ENCODE measurements at regions not wholly inside any gene's neighbourhood (a gene's known extent, or its start where the extent isn't known, plus 50 kb on each side); places are given as distances from the start of the nearest gene placed in this dataset.
"Not testable (repeated sequence)": the region's sequence is repeated elsewhere in the genome, so short reads cannot be mapped to it uniquely, and the experiment has no call there.

DNA sequence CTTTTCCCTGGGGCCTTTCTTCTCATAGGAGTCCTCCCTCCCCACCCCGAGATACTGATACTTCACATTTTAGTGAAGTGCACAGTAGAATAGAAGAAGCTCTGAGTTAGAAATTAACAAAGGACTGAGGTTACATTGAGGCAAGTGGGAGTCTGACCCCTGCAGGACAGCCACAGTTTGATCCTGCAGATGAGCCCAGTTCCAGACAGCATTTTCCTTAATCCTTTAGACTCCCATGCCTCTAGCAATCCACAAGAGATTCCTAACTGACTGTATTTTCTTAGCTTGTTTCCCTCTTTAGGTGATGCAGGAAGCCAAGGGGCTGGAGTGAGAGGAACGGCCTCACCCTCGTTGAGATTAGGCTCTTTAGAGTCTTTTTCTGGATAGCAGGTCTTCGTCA, 204.0 kb downstream of the CYRIA start:
- no peak for DNase-seq (ENCODE audit: low read depth in 3 of 3)

DNA sequence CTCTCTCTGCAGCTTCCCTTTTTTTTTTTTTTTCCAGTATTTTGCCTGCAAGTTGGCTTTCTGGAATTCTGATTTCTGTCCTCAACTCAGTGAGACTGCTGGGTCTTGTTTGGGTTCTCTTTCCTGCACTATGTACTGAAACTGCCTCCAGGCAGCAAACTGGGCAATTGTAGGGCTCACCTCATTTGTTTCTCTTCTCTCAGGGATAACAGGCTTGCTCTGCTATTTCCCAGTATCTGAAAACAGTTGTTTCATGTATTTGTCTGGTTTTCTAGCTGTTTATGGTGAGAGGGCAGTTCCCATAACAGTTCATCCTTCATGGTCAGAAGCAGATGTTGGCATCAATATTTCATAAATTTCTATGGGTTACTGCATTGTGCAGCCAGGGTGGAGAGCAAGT, 206.0 kb downstream of the CYRIA start:
- DNase-seq (ENCODE audit: low read depth in 3 of 3): no peak

DNA sequence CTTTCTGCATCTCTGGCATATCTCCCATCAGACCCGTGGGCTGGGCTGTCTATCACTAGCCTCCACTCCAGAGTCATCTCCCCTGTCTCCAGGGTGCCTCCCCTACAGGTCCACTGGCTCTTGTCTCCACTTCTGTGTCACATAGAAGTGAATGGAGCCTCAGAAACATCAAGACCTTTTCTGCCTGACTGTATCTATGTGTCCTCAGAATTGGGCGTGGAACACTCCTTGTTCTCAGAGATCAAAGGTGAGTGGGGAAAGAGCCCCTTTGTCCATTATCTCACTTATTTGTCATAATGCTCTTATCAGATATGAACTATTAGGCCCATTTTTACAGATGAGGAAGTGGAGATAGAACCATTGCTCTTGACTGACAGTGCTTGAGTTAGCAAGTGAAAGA, 211.0 kb downstream of the CYRIA start:
- DNase-seq (ENCODE audit: low read depth in 3 of 3): no peak

DNA sequence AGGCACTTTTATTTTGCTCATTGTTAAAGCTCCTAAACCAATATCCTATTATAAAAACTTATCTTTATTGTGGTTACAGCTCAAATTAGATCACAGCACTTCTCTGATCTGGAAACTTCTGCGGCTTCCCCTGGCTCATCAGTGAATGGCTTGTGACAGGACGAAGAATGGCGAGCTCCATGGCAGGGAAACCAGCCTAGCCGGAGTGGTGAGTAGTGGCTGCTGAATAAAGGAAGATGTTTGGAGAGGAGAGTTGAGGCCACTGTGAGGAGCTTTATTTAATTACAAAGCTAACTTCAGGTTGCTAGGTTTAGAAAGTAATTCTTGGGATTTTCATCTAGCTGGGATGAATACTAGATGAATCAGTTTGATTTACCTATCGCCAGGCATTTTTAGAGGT, 213.5 kb downstream of the CYRIA start:
- no peak for DNase-seq (ENCODE audit: low read depth in 3 of 3)

DNA sequence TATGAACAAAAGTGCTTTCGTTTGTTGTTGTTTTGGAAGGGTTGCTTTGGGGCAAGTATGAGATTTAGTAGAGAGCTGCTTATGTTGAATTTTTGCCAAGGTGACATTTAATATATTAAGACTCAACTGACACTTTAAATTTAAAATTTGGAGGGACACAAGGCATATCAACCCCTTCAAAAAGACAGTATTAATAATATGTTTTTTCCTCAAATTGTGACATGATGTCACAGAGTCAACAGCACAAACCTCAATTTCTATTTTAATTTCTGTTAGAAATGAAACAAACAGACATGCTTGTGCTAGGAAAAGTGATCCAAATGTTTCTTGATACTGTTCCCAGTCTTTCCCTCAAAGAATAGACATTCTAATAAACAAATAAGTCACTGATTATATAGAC, 218.9 kb downstream of the CYRIA start:
- DNase-seq (ENCODE audit: low read depth in 3 of 3): no peak

DNA sequence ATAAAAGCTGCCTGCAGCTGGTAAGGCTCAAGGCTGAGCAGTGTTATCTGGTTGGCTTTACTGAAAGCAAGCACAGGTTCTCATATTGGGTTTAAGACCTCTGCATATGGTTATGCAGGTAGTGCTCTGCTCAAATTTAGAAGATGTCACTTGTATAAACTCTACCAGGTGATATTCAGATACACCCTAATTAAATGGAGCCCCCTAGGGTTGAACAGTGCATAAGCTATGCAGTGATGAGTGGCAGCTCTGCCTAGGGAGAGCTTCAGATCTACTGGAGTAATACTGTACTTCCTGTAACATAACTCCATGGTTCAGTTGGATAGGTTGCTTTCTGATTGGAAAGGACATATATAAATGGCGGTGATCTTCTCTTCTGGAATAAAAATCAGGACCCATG, 222.7 kb downstream of the CYRIA start:
- DNase-seq (ENCODE audit: low read depth in 3 of 3): no peak

DNA sequence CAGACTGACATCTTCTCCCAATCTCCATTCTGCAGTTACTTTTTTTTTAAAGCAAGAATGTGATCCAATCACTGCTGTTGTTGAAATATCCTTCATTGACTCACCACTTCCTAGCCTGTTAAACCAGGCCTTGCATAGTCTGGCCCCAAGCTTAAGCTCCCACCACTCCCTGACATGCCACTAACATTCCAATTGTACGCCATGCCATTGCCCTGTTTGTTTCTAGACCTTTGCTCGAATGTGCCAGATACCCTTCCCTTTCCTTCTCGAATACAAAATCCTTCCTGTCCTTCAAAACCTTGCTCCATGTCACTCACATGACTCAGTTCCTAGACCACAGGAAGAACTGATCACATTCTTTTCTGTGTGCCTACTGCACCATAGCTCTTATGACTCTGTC, 224.2 kb downstream of the CYRIA start:
- no peak for DNase-seq (ENCODE audit: low read depth in 3 of 3)

DNA sequence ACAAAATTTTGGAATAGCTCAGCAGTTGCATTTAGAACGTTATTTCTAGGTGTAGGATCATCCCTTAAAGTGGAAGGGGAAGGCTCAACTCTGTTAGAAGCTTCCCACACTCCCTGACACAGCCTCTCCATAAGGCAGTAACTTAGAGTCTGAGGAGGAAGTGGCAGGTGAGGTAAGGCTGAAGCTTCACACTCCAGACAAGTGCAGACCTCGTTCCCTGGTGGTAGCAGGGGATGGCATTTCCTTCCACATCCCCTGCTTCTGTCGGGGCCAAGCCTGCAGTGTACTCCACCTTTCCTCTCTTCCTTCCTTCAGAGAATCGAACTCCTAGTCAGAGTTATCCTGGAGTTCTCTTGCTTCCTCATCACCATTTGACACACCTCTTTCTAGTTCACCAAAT, 224.7 kb downstream of the CYRIA start:
- no peak for DNase-seq (ENCODE audit: low read depth in 3 of 3)

DNA sequence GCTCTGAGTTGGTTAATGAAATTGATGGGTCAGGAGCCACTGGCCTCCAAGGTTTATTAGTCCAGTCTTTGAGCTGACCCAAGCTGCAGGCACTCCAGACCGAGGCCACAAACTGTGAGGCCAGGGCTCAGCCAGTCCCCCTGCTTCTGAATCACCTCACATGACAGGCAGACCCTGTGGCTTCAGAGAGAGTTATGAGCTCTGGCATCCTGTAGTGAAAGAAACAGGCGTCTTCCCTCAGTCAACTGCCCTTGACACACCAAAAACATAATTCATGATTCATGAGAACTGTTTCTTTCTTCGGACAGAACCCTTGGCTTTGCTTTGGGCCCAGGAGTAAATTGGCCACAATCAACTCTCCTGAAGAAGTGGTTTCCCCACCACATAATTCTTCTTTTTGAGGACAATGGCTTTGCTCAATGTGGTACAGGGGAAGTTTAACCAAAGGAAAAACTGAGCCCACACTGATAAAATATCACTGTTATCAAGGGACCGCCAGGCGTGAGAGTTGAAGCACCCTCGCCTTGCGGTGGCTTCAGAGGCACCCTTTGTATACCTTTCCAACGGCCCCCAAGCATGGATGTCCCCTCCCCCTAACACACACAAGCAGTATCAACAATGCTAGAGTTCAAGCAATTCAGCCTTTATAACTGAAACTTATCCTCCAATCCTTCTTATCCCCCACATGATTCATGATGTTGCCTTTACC, 226.9 kb downstream of the CYRIA start:
- DNase-seq (ENCODE audit: low read depth in 3 of 3): no peak

DNA sequence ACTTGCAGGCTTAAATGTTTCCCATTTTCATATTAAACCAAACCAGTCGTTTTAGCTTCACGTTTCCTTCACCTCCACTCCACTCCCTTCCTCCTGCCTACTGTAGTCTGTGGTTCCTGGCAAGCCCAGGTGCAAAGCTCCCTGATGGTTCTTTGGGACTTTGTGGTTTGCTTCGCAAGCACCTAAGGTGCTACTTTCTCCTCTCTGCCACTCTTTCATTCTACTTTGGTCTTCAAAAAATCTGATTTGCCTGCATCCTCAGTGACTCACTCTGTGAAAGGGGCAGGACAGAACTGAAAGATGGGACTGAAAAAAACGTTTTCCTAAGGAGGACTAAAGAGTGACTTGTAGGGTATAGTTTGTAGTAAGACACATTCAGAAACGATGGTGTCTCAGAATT, 228.4 kb downstream of the CYRIA start:
- no peak for DNase-seq (ENCODE audit: low read depth in 3 of 3)

DNA sequence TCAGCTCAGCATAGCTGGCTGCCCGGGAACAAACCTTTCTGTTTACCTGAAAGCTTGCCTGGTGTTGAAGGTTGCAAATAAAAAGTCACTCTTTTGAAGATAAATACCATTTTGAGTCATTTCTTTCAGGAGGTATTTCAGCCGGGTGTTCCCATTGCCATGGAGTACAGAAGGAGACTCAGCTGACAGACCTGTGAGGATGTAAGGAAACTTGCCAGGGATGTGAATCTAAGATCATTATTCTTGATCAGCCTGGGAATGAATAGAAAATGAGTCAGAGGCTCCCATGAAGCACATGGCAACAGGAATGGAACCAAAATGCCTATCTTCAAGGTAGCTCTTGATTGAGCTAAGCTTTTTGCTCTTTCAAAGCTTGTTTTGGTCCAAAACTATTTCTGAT, 231.2 kb downstream of the CYRIA start:
- DNase-seq (ENCODE audit: low read depth in 3 of 3): no peak

DNA sequence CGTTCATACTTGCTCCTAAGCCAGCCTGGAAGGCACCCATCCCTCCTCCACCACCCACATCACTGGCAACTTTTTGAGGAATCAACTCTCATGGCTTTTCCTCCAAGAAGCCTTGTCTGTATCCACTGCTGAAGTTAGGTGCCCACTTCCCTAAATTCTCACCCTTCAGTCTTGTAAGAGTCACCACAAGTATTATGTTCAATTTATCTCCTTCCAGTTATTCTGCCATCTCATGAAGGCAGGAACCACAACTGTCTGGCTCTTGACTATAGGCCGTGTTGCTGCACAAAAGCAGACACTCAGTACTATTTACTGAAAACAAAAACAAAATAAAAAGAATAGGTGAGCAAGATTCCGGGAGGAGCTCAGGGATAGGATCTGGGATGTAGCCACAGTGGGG, 234.8 kb downstream of the CYRIA start:
- no peak for DNase-seq (ENCODE audit: low read depth in 3 of 3)

DNA sequence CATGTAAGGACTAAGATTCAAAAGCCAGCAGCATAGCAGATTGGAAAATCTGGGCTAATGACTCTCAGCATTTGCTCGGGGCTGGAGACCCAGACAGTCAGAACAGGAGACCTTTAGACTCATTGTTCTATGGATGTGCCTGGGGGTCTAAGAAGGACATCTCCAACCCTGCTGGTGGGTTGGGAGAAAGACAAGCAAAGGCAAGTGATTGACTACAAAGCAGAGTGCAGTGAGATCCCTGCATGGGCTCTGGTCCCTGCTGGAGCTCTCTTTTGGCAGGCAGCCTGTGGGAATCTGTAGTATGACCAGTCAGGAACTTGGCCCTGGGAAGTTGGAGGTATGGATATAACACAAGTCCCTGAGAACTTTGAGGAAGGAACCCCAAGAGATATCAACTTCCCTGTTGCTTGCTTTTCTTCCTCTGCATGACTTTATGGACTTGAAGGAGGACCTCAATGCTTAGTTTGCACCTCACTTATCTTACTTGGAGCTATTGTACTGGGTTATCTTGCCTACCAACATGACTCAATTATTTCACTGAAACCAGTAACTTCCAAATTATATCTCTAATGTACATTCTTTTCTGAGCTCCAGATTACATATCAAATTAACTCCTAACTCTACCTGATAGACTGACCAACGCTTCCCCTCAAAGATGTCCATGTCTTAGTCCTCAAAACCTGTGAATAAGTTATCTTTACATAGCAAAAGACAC, 236.0 kb downstream of the CYRIA start:
- DNase-seq (ENCODE audit: low read depth in 3 of 3): no peak

DNA sequence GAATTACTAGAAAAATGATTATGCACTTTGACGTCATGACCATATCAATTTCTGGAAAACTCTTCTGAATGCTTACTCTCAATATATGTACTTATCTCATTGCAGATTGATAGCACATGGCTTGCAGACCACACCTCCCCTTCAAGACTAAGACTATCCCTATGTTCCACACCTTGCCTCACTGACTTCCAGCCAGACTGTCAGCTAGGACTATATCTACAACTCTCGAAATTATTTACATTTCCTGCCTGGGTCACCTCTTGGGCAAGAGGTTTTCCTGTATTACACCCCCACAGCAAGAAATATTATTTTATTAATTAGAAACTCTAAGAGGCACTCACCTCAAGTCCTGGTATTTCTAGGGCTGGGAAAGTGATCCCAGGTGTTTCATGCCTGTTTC, 236.6 kb downstream of the CYRIA start:
- DNase-seq (ENCODE audit: low read depth in 3 of 3): no peak

DNA sequence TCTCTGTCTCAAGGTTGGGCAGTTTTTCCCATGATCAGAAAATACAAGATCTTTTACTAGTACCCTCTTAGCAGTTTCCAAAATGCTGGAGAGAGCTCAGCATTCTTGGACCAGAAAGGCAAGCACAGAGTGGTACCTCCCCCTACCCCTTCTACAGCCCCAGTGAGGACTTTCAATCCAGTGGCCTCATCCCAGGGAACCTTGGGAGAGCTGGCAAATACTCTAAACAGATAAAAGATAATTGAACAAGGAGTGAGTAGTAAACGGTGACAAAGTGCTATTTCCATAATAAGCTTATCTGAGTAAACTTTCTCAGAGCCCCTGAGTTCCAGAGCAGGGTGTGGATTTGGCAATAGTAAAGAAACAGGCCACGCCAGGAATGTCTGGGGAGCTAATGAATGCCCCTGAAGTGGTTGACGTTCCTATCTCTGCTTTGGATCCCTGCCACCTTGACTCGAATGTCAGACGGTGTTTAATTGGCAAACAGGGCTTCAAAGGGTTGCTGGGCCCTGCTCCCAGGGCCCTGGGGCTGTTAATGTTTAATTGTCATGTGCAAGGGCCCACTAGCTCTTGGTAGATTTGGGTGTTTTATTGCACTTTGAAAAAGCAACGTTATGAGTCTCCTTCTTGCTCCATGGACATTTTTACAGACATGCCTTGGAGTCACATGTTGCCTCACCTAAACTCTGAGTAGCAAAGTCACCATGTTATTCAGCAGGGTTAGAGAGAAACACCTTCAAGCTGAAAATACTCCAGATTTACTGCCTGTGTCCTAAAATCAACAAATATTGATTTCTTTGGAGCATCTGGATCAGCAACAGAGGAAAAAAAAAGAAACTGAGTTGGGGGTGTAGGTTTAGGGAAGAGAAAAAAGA, 239.9 kb downstream of the CYRIA start:
- DNase-seq (ENCODE audit: low read depth in 3 of 3): no peak

DNA sequence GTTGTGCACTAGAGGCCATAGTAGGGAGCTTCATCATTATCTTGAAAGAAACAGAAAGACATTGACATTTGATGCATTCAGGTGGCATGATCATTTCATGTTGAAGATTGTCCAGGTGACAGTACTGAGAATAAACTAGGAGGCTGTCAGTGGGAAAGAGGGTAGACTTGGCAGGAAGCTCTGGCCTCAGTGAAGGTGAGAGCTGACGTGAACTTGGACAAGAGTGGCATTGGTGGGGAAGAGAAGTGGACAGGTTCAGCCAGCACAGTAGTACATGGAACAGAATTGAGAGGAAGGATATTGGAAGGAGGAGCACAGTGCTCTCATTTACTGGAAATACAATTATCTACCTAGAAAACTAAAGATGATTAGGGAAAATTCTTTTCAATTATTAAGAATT, 245.2 kb downstream of the CYRIA start:
- DNase-seq (ENCODE audit: low read depth in 3 of 3): no peak

DNA sequence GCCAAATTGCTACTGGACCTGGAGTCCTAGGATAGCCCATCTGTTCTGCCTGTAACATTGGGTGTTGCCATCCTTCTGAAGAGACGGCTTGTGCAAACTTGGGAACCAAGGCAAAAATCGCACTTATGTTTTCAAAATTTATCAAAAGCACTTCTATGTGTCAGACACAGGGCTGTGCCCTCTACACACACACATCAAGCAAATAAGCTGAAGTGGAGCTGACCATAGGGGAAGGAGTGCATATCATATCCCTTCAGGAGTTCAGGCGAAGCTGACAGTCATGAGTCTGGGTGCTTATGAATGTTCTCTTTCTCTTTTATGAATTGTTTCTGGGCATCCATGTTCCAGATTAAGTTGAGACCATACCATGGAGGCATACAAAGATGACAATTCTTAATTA, 247.9 kb downstream of the CYRIA start:
- DNase-seq (ENCODE audit: low read depth in 3 of 3): no peak

DNA sequence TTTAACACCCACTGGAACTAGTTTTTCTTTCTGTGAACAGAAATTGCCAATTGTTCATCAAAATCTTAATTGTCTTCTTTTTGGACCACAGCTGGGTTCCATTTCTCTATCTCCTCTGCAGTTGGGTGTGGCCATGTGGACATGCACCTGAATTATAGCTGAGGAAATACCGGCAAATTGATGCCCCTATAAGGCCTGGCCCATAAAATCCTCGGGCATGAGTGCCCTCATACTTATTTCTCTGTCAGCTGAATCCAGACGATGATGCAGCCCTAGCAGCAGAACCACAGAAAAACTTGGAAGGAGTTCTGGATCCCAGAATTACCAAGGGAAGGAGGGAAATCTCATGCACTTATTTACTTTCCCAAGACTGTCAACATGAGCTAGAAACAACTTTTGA, 249.0 kb downstream of the CYRIA start:
- DNase-seq (ENCODE audit: low read depth in 3 of 3): no peak

DNA sequence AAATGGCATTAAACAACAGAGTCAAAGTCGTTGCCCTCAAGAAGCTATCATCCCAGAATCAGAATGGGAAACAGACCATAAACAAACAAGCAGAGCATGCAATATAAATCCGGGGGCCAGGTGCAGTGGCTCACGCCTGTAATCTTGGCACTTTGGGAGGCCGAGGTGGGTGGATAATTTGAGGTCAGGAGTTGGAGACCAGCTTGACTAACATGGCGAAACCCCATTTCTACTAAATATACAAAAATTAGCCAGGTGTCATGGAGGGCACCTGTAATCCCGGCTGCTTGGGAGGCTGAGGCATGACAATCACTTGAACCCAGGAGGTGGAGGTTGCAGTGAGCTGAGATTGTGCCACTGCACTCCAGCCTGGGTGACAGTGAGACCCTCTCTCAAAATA, 249.8 kb downstream of the CYRIA start:
- not testable (repeated sequence) for DNase-seq (ENCODE audit: low read depth in 3 of 3)

DNA sequence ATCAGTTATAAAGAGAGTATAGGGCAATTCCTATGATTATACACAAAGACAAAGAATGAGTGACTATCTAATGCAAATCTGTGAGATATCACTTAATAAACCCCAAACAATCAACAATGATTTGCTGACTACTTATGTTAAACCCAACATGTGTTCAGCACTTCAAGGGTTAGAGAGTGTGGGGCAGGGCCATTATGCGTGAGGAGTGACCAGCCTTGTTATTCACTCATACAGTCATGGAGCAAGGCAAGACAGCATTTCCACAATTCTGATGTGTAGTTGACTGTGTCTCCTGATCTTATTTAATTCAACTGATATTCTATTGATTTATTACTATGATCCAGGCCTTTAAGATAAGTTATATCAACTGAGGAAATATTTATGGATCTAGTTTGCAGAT, 251.7 kb downstream of the CYRIA start:
- DNase-seq (ENCODE audit: low read depth in 3 of 3): no peak

DNA sequence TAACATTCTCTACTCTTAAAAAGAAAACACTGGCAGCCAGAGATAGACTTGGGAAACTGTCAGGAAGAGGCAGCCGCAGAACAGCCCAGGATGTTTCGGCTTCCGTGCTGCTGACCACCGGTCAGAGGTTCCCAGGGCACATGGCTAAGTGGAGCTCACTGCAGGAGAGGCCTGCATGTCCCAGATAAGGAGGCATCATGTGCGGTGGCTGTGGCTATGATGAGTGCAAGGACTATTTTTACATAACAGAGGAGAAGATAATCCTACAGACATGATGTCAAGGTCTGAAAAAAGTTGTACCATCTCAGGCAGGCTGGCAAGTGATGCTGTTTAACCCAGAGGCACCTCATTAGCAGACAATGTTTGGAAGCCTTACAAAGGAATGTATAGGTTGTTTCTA, 252.3 kb downstream of the CYRIA start:
- DNase-seq (ENCODE audit: low read depth in 3 of 3): no peak

DNA sequence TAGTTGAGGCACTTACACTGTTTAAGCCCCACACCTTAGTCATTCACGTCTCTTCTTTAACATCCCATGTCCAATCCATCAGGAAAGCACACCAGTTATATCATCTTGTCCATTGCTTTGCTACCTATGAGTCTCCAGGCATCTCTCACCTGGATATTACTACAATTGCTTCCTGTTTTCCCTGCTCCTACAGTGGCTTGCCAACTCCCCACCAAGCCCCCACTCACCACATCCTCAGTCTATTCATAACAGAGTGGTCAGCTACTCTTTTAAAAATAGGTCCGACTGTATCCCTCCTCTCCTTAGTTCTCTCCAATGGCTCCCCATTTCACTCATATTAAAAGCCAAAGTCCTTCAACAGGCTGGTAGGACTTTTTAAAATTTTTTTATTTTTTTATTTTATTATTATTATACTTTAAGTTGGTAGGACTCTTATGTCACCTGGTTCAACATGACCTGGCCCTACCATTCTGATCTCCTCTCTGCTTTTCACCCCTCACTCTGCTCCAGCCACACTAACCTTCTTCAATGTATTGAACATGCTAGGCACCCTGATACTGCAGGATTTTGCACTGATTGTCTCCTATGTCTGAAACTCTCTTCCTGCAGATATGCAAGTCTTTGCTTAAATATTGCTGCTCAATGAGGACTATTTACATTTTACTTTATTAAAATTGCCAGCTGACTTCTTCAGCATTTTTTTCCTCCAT, 253.2 kb downstream of the CYRIA start:
- DNase-seq (ENCODE audit: low read depth in 3 of 3): no peak
